ENCODE measurements at regions not wholly inside any gene's neighbourhood (a gene's known extent, or its start where the extent isn't known, plus 50 kb on each side); places are given as distances from the start of the nearest gene placed in this dataset.

- DNase-seq = no peak
These were observed 263.7 kb downstream of the SLITRK6 start for GRCh38 chr13:85535316-85536084.

DNA sequence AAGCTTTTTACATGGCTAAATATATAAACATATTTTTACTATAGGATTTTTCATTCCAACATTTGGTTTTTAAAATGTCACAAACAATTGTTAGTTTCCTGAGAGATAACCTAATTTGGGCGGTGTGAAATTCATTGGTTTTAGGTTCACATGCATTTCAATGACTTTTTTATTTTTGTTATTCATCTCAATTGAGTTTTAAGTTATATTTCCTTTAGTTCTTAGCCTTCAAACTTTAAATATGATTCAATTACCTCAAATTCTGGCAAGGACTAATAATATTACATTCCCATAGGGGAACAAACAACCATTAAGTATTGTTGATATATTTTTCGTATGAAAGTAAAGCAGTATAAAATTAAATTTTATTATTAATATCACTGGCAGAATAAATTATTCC is 265.3 kb downstream of the SLITRK6 start:
- DNase-seq = no peak

GRCh38 chr13:85529218-85529594 is 270.0 kb downstream of the SLITRK6 start:
- no peak for DNase-seq

- no peak for DNase-seq
These were observed 270.6 kb downstream of the SLITRK6 start for GRCh38 chr13:85528491-85529217.

DNA sequence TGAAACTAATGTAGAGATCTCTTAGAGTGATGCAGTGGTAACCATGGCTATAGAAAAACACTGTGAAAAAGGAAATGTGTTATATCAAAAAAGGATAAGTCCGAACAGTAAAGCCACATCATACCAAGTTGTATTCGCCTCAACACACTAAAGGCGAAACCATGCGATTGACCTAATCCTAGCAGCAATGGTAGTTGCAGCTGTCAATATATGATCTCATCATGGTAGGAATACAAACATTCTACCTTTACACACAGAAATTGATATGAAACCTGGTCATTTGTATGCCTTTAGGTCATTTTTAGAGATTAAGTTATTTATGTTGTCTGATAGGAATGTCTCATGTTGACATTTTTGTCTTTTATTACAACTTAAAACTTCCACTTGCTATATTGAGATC is 271.9 kb downstream of the SLITRK6 start:
- DNase-seq = no peak

DNA sequence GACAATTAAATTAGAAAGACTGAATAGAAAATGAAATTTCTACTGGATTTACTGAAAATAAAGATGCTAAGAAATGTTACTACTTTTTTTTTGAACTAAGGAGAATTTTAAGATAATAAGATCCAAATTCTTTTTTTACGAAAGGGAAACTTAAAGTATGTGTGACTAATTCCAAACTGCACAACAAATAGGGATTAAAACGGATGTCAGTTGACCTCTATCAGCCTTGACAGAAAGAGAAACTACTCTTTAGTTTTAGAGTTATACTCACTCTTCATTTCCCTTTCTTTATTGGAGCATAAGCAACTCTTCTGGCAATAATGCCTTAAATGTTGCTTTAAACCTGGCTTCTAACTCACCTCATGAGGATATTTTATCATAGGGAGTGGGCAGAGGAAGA is 273.8 kb downstream of the SLITRK6 start:
- no peak for DNase-seq

DNA sequence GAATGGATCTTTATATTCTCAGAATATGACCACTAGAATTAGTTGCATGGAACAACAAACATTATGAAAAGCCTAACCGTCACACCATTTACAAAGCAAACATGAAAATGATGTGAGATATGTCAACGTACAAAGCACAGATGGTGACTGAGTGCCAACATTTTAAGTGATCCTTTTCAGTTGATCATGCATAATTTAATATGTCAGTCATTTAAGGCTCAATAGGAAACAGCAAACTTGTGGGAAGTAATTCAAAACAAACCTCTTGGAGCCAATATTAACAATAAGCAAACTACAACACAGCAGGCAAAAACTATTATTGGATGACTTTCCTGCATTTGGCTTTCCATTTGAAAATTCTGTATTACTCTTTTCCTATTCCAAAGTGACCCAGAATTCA is 277.6 kb downstream of the SLITRK6 start:
- DNase-seq = no peak

GRCh38 chr13:85520445-85520844 is 278.8 kb downstream of the SLITRK6 start:
- no peak for DNase-seq

DNA sequence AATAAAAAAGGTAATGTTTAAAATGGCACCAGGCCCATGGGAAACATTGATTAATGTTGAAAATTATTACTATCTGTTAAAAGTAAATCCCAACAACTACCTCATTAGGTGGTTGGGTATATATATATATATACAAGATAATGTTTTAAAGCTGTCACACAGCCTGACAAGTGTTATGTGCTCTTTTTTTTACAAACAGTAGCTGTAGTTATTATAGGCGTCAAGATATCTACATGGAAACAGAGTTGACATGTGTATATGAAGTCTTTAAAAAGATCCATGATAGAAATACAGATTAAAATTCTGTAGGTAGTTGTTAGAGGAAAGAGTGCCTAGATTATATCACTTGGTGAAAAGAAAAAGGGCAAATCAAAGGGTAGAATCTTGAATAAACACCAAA is 279.9 kb downstream of the SLITRK6 start:
- DNase-seq = no peak

GRCh38 chr13:85512421-85512820 is 286.8 kb downstream of the SLITRK6 start:
- DNase-seq = no peak

DNA sequence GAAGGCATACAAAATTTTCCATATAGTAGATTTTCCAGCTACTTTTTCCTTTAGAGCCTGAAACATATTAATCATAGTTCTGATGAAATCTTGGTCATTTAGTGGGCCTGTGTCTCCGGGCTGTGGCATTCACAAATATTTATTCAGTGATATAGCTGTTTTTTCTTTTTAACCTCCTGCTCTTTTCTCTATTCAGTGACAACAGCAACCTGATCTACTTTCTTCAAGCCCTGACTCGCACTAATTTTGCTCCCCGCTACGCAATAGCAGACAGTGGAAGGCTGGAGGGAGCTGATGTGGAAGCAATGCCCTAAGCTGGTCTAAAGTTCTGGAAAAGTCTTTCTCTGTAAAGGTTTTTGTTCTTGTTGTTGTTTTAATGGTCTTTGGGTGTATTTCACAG is 289.7 kb downstream of the SLITRK6 start:
- DNase-seq = no peak

DNA sequence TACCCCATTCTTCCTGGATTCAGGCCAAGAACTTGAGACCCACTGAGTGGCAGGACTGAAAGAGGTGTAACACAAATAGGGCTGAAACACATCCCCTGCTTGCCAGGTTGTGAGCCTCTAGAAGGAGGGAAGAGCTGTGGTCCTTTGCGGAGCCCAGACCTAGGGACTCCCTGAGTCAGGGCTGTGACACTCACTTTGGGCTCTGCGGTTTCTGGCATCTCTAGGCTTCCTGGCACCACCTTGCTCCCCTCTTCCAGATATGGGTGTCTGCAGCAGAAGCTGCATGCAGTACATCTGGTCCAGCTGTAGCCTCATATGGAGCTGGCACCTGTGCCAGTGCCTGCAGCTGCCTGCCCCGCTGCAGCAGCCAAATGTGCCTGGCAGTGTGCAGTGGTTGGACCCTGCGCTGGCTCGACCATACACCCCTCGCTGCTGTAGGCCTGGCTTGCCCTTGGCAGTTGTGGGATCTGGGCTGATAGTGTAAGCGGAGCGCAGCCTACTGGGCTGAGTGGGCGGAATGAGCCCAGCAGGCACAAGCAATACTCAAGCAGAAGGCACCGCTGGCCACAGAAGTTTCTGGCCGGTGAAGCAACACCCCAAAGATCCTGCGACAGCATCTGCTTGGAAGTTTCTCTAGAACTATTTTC is 290.4 kb downstream of the SLITRK6 start:
- DNase-seq = no peak

- DNase-seq = no peak
These were observed 295.4 kb downstream of the SLITRK6 start for GRCh38 chr13:85503797-85504196.

- DNase-seq = no peak
These were observed 297.6 kb downstream of the SLITRK6 start for GRCh38 chr13:85501616-85502015.

- no peak for DNase-seq
These were observed 298.4 kb downstream of the SLITRK6 start for GRCh38 chr13:85500696-85501256.

GRCh38 chr13:85498774-85499173 is 300.4 kb downstream of the SLITRK6 start:
- DNase-seq = no peak

- no peak for DNase-seq
These were observed 301.6 kb downstream of the SLITRK6 start for GRCh38 chr13:85497652-85498051.

DNA sequence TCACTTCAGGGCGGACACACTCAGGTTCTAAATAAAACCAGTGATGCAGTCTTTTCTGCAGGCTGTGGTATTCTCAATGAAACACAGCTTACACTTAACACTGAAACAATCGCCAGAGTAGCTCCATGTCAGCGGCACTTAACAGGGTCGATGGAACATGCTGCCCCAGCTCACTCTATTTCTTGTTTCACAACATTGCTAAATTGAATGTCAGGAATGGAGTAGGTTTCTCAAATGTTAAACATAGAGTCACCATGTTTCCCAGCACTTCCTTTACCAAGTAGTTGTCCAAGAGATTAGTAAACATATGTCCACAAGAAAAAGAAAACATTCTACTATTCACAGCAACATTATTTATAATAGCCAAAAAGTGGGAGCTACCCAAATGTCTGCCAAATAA is 306.9 kb downstream of the SLITRK6 start:
- DNase-seq = no peak

- DNase-seq = no peak
These were observed 312.6 kb downstream of the SLITRK6 start for GRCh38 chr13:85486663-85487062.

- DNase-seq = no peak
These were observed 326.1 kb downstream of the SLITRK6 start for GRCh38 chr13:85473144-85473543.

DNA sequence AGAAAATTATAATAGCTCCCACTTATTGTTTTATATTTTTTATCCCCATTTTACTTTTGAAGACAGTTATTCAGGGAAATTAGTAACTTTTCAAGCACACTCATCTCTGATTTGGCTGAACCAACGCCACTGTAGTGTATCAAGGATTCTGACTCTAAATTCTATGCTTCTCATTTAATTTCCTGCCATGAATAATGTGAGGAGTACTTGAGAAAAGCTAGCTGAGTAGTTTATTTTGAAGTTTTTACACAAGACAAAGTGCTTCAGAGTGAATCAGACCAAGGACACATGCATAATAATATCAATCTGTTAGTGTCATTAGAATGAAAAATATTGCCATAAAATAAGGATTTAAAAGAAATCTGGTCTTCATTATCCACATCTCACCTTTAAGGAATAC is 329.9 kb downstream of the SLITRK6 start:
- DNase-seq = no peak

GRCh38 chr13:85462792-85463425 is 336.3 kb downstream of the SLITRK6 start:
- DNase-seq = no peak

GRCh38 chr13:85461621-85462020 is 337.6 kb downstream of the SLITRK6 start:
- DNase-seq = no peak
